Neural cell (in vitro differentiated cells): ENCODE measurements at regions not wholly inside any gene's neighbourhood (a gene's known extent, or its start where the extent isn't known, plus 50 kb on each side); places are given as distances from the start of the nearest gene placed in this dataset.

Experiments
- H2AFZ ChIP-seq: fragments of 200-600, 300-800 bp; sonication (generic), shearing (Covaris generic); 2 replicates; pipeline ENCODE4 v1.6.0; 2014; ENCODE audit warnings: low read depth, mild to moderate bottlenecking, antibody characterized with exemption, low read length, moderate library complexity
- H3F3A ChIP-seq: fragments of 200-600 bp; shearing (Covaris generic); 2 replicates; pipeline ENCODE4 v1.6.1; 2016; ENCODE audit warnings: mild to moderate bottlenecking, moderate library complexity, mixed read lengths, antibody characterized with exemption, low read length; ENCODE audit not compliant: insufficient read depth, poor library complexity, severe bottlenecking
- H3K27ac ChIP-seq: fragments of 200-600, 300-800 bp; sonication (generic), shearing (Covaris generic); 2 replicates; pipeline ENCODE4 v1.5.1; 2014; ENCODE audit warnings: mild to moderate bottlenecking, low read length, moderate library complexity
- H3K27me3 ChIP-seq: fragments of 300-800, 200-600 bp; sonication (generic), shearing (Covaris generic); 2 replicates; pipeline ENCODE4 v1.6.0; 2014; ENCODE audit warnings: mild to moderate bottlenecking, low read depth, low read length, moderate library complexity; ENCODE audit not compliant: insufficient read depth
- H3K36me3 ChIP-seq: fragments of 300-800, 200-600 bp; sonication (generic), shearing (Covaris generic); 2 replicates; pipeline ENCODE4 v1.5.1; 2014; ENCODE audit warnings: mild to moderate bottlenecking, antibody characterized with exemption, low read length, moderate library complexity; ENCODE audit not compliant: insufficient read depth
- H3K4me2 ChIP-seq: fragments of 300-800, 200-600 bp; sonication (generic), shearing (Covaris generic); 2 replicates; pipeline ENCODE4 v1.6.0; 2014; ENCODE audit warnings: mild to moderate bottlenecking, low read length
- H3K4me3 ChIP-seq: fragments of 300-800, 200-600 bp; sonication (generic), shearing (Covaris generic); 2 replicates; pipeline ENCODE4 v1.5.1; 2014; ENCODE audit warnings: mild to moderate bottlenecking, low read length, moderate library complexity
- H3K79me2 ChIP-seq: fragments of 200-600 bp; shearing (Covaris generic); replicated peaks from 2 replicates; pipeline ENCODE4 v1.6.0; 2014; ENCODE audit warnings: mild to moderate bottlenecking, low read length, moderate library complexity; ENCODE audit not compliant: insufficient read depth
- H3K9ac ChIP-seq: fragments of 300-800, 200-600 bp; sonication (generic), shearing (Covaris generic); 2 replicates; pipeline ENCODE4 v1.6.1; 2016; ENCODE audit warnings: mild to moderate bottlenecking, low read length, mixed read lengths
- H3K9me2 ChIP-seq: fragments of 200-600 bp; shearing (Covaris generic); 2 replicates; pipeline ENCODE4 v1.6.1; 2016; ENCODE audit warnings: mild to moderate bottlenecking, low read length, mixed read lengths; ENCODE audit not compliant: insufficient read depth
- H3K9me3 ChIP-seq: fragments of 200-600, 300-800 bp; sonication (generic), shearing (Covaris generic); 2 replicates; pipeline ENCODE4 v1.6.1; 2016; ENCODE audit warnings: mild to moderate bottlenecking, mixed run types, low read length, moderate library complexity, mixed read lengths
- H4K20me1 ChIP-seq: fragments of 200-600 bp; shearing (Covaris generic); 2 replicates; pipeline ENCODE4 v1.6.1; 2016; ENCODE audit warnings: mild to moderate bottlenecking, mixed run types; ENCODE audit not compliant: insufficient read depth
- EP300 ChIP-seq: fragments of 450-650 bp; conservative IDR thresholded peaks from 2 replicates; pipeline ENCODE4 v1.6.1; 2014; ENCODE audit warnings: antibody characterized with exemption, mild to moderate bottlenecking, moderate library complexity; ENCODE audit not compliant: poor library complexity, severe bottlenecking
- EZH2 ChIP-seq: fragments of 200-600, 300-800 bp; shearing (Covaris generic), sonication (generic); IDR thresholded peaks from 2 replicates; pipeline ENCODE4 v1.6.1; 2014; ENCODE audit warnings: antibody characterized with exemption, low read length, borderline replicate concordance, mild to moderate bottlenecking; ENCODE audit not compliant: insufficient read depth, poor library complexity, severe bottlenecking
- MXI1 ChIP-seq: fragments of 450-650 bp; conservative IDR thresholded peaks from 2 replicates; pipeline ENCODE4 v1.6.1; 2014; ENCODE audit warnings: antibody characterized with exemption, mild to moderate bottlenecking; ENCODE audit not compliant: poor library complexity, severe bottlenecking
- POLR2AphosphoS5 ChIP-seq: IDR thresholded peaks from 2 replicates; pipeline ENCODE4 v1.6.1; 2012
- REST ChIP-seq: IDR thresholded peaks from 2 replicates; pipeline ENCODE4 v1.6.1; 2012; ENCODE audit warnings: borderline replicate concordance
- SMC3 ChIP-seq: fragments of 450-650 bp; conservative IDR thresholded peaks from 2 replicates; pipeline ENCODE4 v1.6.1; 2014; ENCODE audit warnings: antibody characterized with exemption, mild to moderate bottlenecking, moderate library complexity; ENCODE audit not compliant: poor library complexity
- TAF1 ChIP-seq: IDR thresholded peaks from 2 replicates; pipeline ENCODE4 v1.6.1; 2012; ENCODE audit warnings: low read depth
- TF ChIP-seq, protein P1 (sequence below): fragments of 450-650 bp; IDR thresholded peaks from 2 replicates; pipeline ENCODE4 v1.5.1; 2014; ENCODE audit warnings: antibody characterized with exemption, mild to moderate bottlenecking, moderate library complexity; ENCODE audit not compliant: poor library complexity, severe bottlenecking

DNA sequence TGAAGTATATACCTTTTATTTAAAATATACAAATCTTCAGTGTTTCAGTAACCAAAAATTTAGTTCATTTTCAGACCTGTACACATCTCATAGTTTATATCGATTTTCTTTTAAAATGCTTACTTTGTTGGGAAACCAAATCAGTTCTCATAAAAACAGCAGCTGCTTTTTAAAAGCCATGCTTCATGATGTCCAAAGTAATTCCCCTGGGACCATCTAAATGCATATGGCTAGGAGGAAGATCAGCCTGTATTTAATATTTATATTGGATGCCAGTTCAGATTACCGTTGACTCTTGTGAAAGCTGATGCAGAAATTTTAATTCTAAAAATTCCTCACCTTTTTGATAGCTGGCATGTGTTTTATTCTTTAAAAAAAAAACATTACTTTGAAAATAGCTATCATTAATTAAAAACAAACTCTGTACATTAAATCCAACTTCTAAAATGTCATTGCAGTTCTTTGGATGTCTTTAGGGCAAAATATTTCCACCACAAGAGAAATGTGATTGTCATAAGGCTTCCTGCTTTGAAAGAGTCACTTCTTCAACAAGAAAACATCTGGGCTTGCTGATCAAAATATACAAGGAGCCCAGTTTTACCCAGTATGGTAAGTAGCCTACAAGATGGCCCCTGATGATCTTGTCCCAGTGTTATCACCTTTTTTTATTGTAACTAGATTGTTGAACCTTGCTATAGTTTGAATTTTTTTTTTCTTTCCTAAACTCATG is 1242.9 kb upstream of the CDH6 start:
- Histone ChIP-seq H3K27me3 (no peaks in the 10 kb centered on the region), H3K4me3 (no peak overlapping the region)

GRCh38 chr5:29949301-29949872 is 1244.1 kb upstream of the CDH6 start:
- no peaks in the 10 kb centered on the region for H3K9me2 ChIP-seq
- H3K9me3 ChIP-seq = no peaks in the 10 kb centered on the region
- no peaks in the 10 kb centered on the region for H3F3A ChIP-seq
- H3K4me3 ChIP-seq = no peak overlapping the region
- TF ChIP-seq REST (no peak), EZH2 (no peak), POLR2AphosphoS5 (no peak)
- TF ChIP-seq, protein P1, sequence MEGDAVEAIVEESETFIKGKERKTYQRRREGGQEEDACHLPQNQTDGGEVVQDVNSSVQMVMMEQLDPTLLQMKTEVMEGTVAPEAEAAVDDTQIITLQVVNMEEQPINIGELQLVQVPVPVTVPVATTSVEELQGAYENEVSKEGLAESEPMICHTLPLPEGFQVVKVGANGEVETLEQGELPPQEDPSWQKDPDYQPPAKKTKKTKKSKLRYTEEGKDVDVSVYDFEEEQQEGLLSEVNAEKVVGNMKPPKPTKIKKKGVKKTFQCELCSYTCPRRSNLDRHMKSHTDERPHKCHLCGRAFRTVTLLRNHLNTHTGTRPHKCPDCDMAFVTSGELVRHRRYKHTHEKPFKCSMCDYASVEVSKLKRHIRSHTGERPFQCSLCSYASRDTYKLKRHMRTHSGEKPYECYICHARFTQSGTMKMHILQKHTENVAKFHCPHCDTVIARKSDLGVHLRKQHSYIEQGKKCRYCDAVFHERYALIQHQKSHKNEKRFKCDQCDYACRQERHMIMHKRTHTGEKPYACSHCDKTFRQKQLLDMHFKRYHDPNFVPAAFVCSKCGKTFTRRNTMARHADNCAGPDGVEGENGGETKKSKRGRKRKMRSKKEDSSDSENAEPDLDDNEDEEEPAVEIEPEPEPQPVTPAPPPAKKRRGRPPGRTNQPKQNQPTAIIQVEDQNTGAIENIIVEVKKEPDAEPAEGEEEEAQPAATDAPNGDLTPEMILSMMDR = no peak
- H3K9ac ChIP-seq = no peak overlapping the region
- no peak overlapping the region for H2AFZ ChIP-seq
- H3K79me2 ChIP-seq = no peaks in the 10 kb centered on the region
- H3K36me3 ChIP-seq = no peaks in the 10 kb centered on the region
- no peak overlapping the region for H3K4me2 ChIP-seq
- H3K27me3 ChIP-seq = no peaks in the 10 kb centered on the region
- no peak overlapping the region for H3K27ac ChIP-seq
- no peaks in the 10 kb centered on the region for H4K20me1 ChIP-seq

More for the DNA sequence above, 1242.9 kb upstream of the CDH6 start:
- Histone ChIP-seq H3K36me3 (no peaks in the 10 kb centered on the region), H3K27ac (no peak overlapping the region), H3F3A (no peaks in the 10 kb centered on the region), H3K79me2 (no peaks in the 10 kb centered on the region), H2AFZ (no peak overlapping the region), H3K9me2 (no peaks in the 10 kb centered on the region), H4K20me1 (no peaks in the 10 kb centered on the region), H3K4me2 (no peak overlapping the region), H3K9ac (no peak overlapping the region), H3K9me3 (no peaks in the 10 kb centered on the region)
- no peak for TF ChIP-seq SMC3
- TF ChIP-seq POLR2AphosphoS5 = no peak
- TF ChIP-seq MXI1 = no peak
- no peak for TF ChIP-seq EP300
- no peak for TF ChIP-seq REST
- no peak for TF ChIP-seq TAF1
